ENCODE measurements at regions not wholly inside any gene's neighbourhood (a gene's known extent, or its start where the extent isn't known, plus 50 kb on each side); places are given as distances from the start of the nearest gene placed in this dataset.
"Not testable (repeated sequence)": the region's sequence is repeated elsewhere in the genome, so short reads cannot be mapped to it uniquely, and the experiment has no call there.

DNA sequence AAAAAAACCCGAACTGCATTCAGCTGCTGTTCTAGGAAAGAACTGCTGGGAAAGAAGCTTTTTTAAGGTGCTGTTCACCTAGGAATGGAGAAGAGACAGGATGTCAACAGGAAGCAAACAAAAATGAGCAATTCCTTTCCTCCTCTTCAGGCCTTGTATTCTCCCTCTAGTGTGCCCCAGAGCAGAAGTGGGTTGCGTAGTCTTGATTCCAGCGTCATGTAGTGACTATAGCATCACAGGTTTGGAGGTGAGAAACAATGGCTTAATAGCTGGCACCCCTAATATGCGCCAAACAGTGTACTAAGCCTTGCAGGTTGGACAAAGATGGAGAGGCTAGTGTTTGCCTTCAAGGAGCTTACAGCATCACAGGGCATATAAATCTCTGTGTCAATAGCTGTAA lies 146.3 kb upstream of the LCORL start:
- TF ChIP-seq, protein P1, sequence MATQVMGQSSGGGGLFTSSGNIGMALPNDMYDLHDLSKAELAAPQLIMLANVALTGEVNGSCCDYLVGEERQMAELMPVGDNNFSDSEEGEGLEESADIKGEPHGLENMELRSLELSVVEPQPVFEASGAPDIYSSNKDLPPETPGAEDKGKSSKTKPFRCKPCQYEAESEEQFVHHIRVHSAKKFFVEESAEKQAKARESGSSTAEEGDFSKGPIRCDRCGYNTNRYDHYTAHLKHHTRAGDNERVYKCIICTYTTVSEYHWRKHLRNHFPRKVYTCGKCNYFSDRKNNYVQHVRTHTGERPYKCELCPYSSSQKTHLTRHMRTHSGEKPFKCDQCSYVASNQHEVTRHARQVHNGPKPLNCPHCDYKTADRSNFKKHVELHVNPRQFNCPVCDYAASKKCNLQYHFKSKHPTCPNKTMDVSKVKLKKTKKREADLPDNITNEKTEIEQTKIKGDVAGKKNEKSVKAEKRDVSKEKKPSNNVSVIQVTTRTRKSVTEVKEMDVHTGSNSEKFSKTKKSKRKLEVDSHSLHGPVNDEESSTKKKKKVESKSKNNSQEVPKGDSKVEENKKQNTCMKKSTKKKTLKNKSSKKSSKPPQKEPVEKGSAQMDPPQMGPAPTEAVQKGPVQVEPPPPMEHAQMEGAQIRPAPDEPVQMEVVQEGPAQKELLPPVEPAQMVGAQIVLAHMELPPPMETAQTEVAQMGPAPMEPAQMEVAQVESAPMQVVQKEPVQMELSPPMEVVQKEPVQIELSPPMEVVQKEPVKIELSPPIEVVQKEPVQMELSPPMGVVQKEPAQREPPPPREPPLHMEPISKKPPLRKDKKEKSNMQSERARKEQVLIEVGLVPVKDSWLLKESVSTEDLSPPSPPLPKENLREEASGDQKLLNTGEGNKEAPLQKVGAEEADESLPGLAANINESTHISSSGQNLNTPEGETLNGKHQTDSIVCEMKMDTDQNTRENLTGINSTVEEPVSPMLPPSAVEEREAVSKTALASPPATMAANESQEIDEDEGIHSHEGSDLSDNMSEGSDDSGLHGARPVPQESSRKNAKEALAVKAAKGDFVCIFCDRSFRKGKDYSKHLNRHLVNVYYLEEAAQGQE (IDR thresholded peaks at IDR 0.05; ENCODE audit: insufficient replicate concordance, low read depth): no peak
- TF ChIP-seq, protein P2, sequence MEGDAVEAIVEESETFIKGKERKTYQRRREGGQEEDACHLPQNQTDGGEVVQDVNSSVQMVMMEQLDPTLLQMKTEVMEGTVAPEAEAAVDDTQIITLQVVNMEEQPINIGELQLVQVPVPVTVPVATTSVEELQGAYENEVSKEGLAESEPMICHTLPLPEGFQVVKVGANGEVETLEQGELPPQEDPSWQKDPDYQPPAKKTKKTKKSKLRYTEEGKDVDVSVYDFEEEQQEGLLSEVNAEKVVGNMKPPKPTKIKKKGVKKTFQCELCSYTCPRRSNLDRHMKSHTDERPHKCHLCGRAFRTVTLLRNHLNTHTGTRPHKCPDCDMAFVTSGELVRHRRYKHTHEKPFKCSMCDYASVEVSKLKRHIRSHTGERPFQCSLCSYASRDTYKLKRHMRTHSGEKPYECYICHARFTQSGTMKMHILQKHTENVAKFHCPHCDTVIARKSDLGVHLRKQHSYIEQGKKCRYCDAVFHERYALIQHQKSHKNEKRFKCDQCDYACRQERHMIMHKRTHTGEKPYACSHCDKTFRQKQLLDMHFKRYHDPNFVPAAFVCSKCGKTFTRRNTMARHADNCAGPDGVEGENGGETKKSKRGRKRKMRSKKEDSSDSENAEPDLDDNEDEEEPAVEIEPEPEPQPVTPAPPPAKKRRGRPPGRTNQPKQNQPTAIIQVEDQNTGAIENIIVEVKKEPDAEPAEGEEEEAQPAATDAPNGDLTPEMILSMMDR (IDR thresholded peaks at IDR 0.05; ENCODE audit: insufficient read depth, low read length): no peak
- TF ChIP-seq POLR2AphosphoS5 (IDR thresholded peaks at IDR 0.05; ENCODE audit: low read depth) (no peak), GABPA (IDR thresholded peaks at IDR 0.05; ENCODE audit: low read depth) (no peak), SPI1 (IDR thresholded peaks at IDR 0.05; ENCODE audit: borderline replicate concordance, low read depth) (no peak)
- peaks cover 3% of the 10 kb centered on the region for H3K27me3 ChIP-seq (ENCODE audit: insufficient read depth, poor library complexity, severe bottlenecking)
- no peak for DNase-seq (ENCODE audit: low read depth in 1 of 2, low spot score in 1 of 2)
- H3K27ac ChIP-seq (replicated peaks): no peak overlapping the region
- H3K4me3 ChIP-seq (replicated peaks; ENCODE audit: insufficient read depth, low read length): no peak overlapping the region

DNA sequence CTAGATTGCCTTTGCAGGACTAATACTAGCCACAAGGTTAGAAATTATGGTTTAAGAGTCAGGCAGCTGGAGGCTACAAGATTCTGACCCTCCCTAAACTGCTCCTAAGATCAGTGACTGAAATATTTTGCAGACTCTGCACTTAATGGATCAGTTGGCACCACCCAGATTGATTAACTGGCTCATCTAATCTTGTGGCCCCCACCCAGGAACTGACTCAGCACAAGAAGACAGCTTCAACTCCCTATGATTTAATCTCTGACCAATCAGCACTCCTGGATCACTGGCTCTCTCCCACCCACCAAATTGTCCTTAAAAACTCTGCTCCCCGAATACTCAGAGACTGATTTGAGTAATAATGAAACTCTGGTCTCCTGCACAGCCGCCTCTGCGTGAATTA lies 145.4 kb upstream of the LCORL start:
- TF ChIP-seq, protein P2 (IDR thresholded peaks at IDR 0.05; ENCODE audit: insufficient read depth, low read length): no peak
- no peak overlapping the region for H3K27ac ChIP-seq (replicated peaks)
- no peak overlapping the region for H3K4me3 ChIP-seq (replicated peaks; ENCODE audit: insufficient read depth, low read length)
- no peak for DNase-seq (ENCODE audit: low read depth in 1 of 2, low spot score in 1 of 2)
- H3K27me3 ChIP-seq (ENCODE audit: insufficient read depth, poor library complexity, severe bottlenecking): peaks cover 3% of the 10 kb centered on the region

DNA sequence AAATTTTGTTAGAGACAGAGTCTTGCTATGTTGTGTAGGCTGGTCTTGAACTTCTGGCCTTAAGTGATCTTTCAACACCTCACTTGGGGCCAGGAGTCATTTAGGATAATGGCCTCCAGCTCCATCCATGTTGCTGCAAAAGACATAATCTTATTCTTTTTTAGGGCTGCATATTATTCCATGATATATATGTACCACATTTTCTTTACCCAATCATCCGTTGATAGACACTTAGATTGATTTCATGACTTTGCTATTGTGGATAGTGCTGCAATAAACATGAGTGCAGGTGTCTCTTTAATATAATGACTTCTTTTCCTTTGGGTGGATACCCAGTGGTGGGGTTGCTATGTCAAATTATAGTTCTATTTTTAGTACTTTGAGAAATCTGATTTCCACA lies 140.9 kb upstream of the LCORL start:
- no peak overlapping the region for H3K27ac ChIP-seq (replicated peaks)
- no peak for TF ChIP-seq POLR2AphosphoS5 (IDR thresholded peaks at IDR 0.05; ENCODE audit: low read depth)
- TF ChIP-seq GABPA (IDR thresholded peaks at IDR 0.05; ENCODE audit: low read depth): no peak
- no peak for TF ChIP-seq SPI1 (IDR thresholded peaks at IDR 0.05; ENCODE audit: borderline replicate concordance, low read depth)
- TF ChIP-seq, protein P1 (IDR thresholded peaks at IDR 0.05; ENCODE audit: insufficient replicate concordance, low read depth): no peak
- TF ChIP-seq, protein P2 (IDR thresholded peaks at IDR 0.05; ENCODE audit: insufficient read depth, low read length): no peak
- no peak overlapping the region for H3K4me3 ChIP-seq (replicated peaks; ENCODE audit: insufficient read depth, low read length)
- no peaks in the 10 kb centered on the region for H3K27me3 ChIP-seq (ENCODE audit: insufficient read depth, poor library complexity, severe bottlenecking)
- no peak for DNase-seq (ENCODE audit: low read depth in 1 of 2, low spot score in 1 of 2)

DNA sequence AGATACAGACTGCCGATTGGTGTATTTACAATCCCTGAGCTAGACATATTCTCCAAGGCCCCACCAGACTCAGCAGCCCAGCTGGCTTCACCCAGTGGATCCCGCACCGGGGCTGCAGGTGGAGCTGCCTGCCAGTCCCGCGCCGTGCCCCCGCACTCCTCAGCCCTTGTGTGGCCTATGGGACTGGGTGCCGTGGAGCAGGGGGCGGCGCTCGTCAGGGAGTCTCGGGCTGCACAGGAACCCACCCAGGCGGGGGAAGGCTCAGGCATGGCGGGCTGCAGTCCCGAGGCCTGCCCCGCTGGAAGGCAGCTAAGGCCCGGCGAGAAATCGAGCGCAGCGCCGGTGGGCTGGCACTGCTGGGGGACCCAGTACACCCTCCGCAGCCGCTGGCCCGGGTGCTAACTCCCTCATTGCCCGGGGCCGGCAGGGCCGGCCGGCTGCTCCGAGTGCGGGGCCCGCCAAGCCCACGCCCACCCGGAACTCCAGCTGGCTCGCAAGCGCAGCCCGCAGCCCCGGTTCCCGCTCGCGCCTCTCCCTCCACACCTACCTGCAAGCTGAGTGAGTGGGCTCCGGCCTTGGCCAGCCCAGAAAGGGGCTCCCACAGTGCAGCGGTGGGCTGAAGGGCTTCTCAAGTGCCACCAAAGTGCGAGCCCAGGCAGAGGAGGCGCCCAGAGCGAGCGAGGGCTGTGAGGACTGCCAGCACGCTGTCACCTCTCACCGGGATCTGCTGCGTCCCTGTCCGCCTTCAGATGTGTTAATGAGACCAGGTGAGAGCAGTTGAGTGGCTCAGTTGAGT lies 137.8 kb upstream of the LCORL start:
- not testable (repeated sequence) for H3K27me3 ChIP-seq (ENCODE audit: insufficient read depth, poor library complexity, severe bottlenecking); DNase-seq (ENCODE audit: low read depth in 1 of 2, low spot score in 1 of 2); H3K27ac ChIP-seq (replicated peaks); H3K4me3 ChIP-seq (replicated peaks; ENCODE audit: insufficient read depth, low read length)

Measured in HL-60 (cell line).